ENCODE measurements at regions not wholly inside any gene's neighbourhood (a gene's known extent, or its start where the extent isn't known, plus 50 kb on each side); places are given as distances from the start of the nearest gene placed in this dataset.
"Not testable (repeated sequence)": the region's sequence is repeated elsewhere in the genome, so short reads cannot be mapped to it uniquely, and the experiment has no call there.

- TF ChIP-seq CTCF (conservative IDR thresholded peaks at IDR 0.05; ENCODE audit: low read length); EZH2phosphoT487 (IDR thresholded peaks at IDR 0.05; ENCODE audit: borderline replicate concordance, low read depth, low read length): not testable (repeated sequence)
Observed at GRCh38 chr5:91304015-91304414, 79.1 kb downstream of the ARRDC3 start.

All from OCI-LY7 (cell line).